HEK293 (cell line): ENCODE measurements at regions not wholly inside any gene's neighbourhood (a gene's known extent, or its start where the extent isn't known, plus 50 kb on each side); places are given as distances from the start of the nearest gene placed in this dataset.

Experiments
- CTCF ChIA-PET: fragments of 350-600 bp; formaldehyde crosslinking; extraction: SDS; loops from one replicate; lab custom pipeline; 2021; ENCODE audit warnings: antibody characterized with exemption; lab: Yijun Ruan, JAX
- POLR2A ChIA-PET: fragments of 300-600 bp; formaldehyde crosslinking; extraction: SDS; loops from one replicate; lab custom pipeline; 2020; ENCODE audit warnings: antibody characterized with exemption, inconsistent platforms; lab: Yijun Ruan, JAX
- H3K27ac ChIP-seq: fragments of 200-500 bp; sonication (Bioruptor generic); 2 replicates; pipeline ENCODE4 v1.5.1; 2014; ENCODE audit warnings: low read depth, low read length, control low read depth, inconsistent platforms; ENCODE audit errors: extremely low read depth
- H3K36me3 ChIP-seq, 2 experiments: fragments of 200-500 bp in 1 of 2; sonication (Bioruptor generic) in 1 of 2; 1 replicate in 1 of 2; 2 replicates in 1 of 2; pipeline ENCODE4 v1.5.1; 2014 to 2017; ENCODE audit warnings: inconsistent platforms in 2 of 2, low read length in 2 of 2; ENCODE audit not compliant: control insufficient read depth in 2 of 2, insufficient read depth in 1 of 2
- H3K4me1 ChIP-seq: fragments of 200-500 bp; sonication (Bioruptor generic); 2 replicates; pipeline ENCODE4 v1.5.1; 2014; ENCODE audit warnings: mild to moderate bottlenecking, low read length, inconsistent platforms; ENCODE audit not compliant: control insufficient read depth, insufficient read depth
- H3K4me3 ChIP-seq: 2 replicates; pipeline ENCODE4 v1.5.1; 2011; ENCODE audit warnings: low read depth, mild to moderate bottlenecking, control low read depth, low read length, moderate library complexity
- H3K9me3 ChIP-seq: fragments of 200-500 bp; sonication (Bioruptor generic); 2 replicates; pipeline ENCODE4 v1.5.1; 2014; ENCODE audit warnings: low read depth, low read length, inconsistent platforms; ENCODE audit not compliant: control insufficient read depth, insufficient read depth
- GLIS2 ChIP-seq: fragments of 450-650 bp; formaldehyde crosslinking; IDR thresholded peaks from 2 replicates; pipeline ENCODE4 v1.5.1; 2016; ENCODE audit warnings: missing biosample characterization, missing genetic modification characterization
- KLF10 ChIP-seq: fragments of 450-650 bp; IDR thresholded peaks from 2 replicates; pipeline ENCODE4 v1.5.1; 2018; ENCODE audit warnings: missing biosample characterization, mild to moderate bottlenecking, missing genetic modification characterization
- SP7 ChIP-seq: fragments of 450-650 bp; formaldehyde crosslinking; IDR thresholded peaks from 2 replicates; pipeline ENCODE4 v1.5.1; 2016; ENCODE audit warnings: missing biosample characterization, missing genetic modification characterization
- ZNF223 ChIP-seq: fragments of 450-650 bp; formaldehyde crosslinking; IDR thresholded peaks from 2 replicates; pipeline ENCODE4 v1.5.1; 2016; ENCODE audit warnings: missing biosample characterization, missing genetic modification characterization
- ZNF335 ChIP-seq: fragments of 450-650 bp; formaldehyde crosslinking; conservative IDR thresholded peaks from 2 replicates; pipeline ENCODE4 v1.5.1; 2016; ENCODE audit warnings: missing biosample characterization, missing genetic modification characterization
- ZNF423 ChIP-seq: fragments of 450-650 bp; formaldehyde crosslinking; IDR thresholded peaks from 2 replicates; pipeline ENCODE4 v1.5.1; 2016; ENCODE audit warnings: missing biosample characterization, missing genetic modification characterization
- ZNF530 ChIP-seq: fragments of 450-650 bp; formaldehyde crosslinking; IDR thresholded peaks from 2 replicates; pipeline ENCODE4 v1.5.1; 2016; ENCODE audit warnings: low read depth, missing biosample characterization, missing genetic modification characterization
- ZNF658 ChIP-seq: fragments of 450-650 bp; formaldehyde crosslinking; IDR thresholded peaks from 2 replicates; pipeline ENCODE4; 2016; ENCODE audit warnings: missing biosample characterization, missing genetic modification characterization
- ZNF664 ChIP-seq: fragments of 450-650 bp; formaldehyde crosslinking; IDR thresholded peaks from 2 replicates; pipeline ENCODE4 v1.5.1; 2016; ENCODE audit warnings: missing biosample characterization, missing genetic modification characterization
- ZNF670 ChIP-seq: fragments of 450-650 bp; formaldehyde crosslinking; IDR thresholded peaks from 2 replicates; pipeline ENCODE4 v1.5.1; 2016; ENCODE audit warnings: missing biosample characterization, missing genetic modification characterization, low read depth
- ZNF707 ChIP-seq: fragments of 450-650 bp; formaldehyde crosslinking; IDR thresholded peaks from 2 replicates; pipeline ENCODE4 v1.5.1; 2016; ENCODE audit warnings: missing biosample characterization, missing genetic modification characterization
- ZNF837 ChIP-seq: fragments of 450-650 bp; formaldehyde crosslinking; IDR thresholded peaks from 2 replicates; pipeline ENCODE4 v1.5.1; 2016; ENCODE audit warnings: missing biosample characterization, missing genetic modification characterization
- ZSCAN30 ChIP-seq: fragments of 450-650 bp; IDR thresholded peaks from 2 replicates; pipeline ENCODE4 v1.5.1; 2018; ENCODE audit warnings: missing biosample characterization, mild to moderate bottlenecking, missing genetic modification characterization, moderate library complexity
- TF ChIP-seq, protein P1 (sequence below): fragments of 450-650 bp; formaldehyde crosslinking; IDR thresholded peaks from 2 replicates; pipeline ENCODE4 v1.5.1; 2017; ENCODE audit warnings: missing biosample characterization, missing genetic modification characterization
- TF ChIP-seq, protein P2 (sequence below): fragments of 450-650 bp; formaldehyde crosslinking; IDR thresholded peaks from 2 replicates; pipeline ENCODE4 v1.5.1; 2016; ENCODE audit warnings: missing biosample characterization, missing genetic modification characterization
- TF ChIP-seq, protein P3 (sequence below): fragments of 450-650 bp; IDR thresholded peaks from 2 replicates; pipeline ENCODE4 v1.5.1; 2018; ENCODE audit warnings: missing biosample characterization, missing genetic modification characterization
- TF ChIP-seq, protein P4 (sequence below): fragments of 450-650 bp; formaldehyde crosslinking; IDR thresholded peaks from 2 replicates; pipeline ENCODE4 v1.5.1; 2016; ENCODE audit warnings: missing biosample characterization, missing genetic modification characterization

DNA sequence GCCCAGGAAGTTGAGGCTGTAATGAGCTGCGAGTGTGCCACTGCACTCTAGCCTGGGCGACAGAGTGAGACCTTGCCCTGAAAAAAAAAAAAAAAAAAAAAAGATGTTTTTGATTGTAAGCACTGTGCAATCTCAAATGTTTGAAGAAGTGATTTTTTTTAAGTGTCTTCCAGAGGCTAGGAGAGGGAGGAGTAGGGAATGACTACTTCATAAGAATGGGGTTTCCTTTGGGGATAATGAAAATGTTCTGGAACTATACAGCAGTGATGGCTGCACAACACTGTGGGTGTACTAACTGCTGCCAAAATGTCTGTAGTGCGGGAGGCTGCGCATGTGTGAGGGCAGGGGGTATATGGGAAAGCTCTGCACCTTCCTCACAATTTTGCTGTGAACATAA is 83.7 kb downstream of the MCFD2 start:
- TF ChIP-seq, protein P1, sequence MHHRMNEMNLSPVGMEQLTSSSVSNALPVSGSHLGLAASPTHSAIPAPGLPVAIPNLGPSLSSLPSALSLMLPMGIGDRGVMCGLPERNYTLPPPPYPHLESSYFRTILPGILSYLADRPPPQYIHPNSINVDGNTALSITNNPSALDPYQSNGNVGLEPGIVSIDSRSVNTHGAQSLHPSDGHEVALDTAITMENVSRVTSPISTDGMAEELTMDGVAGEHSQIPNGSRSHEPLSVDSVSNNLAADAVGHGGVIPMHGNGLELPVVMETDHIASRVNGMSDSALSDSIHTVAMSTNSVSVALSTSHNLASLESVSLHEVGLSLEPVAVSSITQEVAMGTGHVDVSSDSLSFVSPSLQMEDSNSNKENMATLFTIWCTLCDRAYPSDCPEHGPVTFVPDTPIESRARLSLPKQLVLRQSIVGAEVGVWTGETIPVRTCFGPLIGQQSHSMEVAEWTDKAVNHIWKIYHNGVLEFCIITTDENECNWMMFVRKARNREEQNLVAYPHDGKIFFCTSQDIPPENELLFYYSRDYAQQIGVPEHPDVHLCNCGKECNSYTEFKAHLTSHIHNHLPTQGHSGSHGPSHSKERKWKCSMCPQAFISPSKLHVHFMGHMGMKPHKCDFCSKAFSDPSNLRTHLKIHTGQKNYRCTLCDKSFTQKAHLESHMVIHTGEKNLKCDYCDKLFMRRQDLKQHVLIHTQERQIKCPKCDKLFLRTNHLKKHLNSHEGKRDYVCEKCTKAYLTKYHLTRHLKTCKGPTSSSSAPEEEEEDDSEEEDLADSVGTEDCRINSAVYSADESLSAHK (tag by site-specific recombination) = no peak
- TF ChIP-seq ZNF223 (tag by site-specific recombination) (no peak), SP7 (no peak), ZNF423 (tag by site-specific recombination) (no peak), KLF10 (tag by site-specific recombination) (no peak), ZNF664 (tag by site-specific recombination) (no peak), ZNF658 (tag by site-specific recombination) (no peak), ZNF335 (tag by site-specific recombination) (no peak), ZNF837 (tag by site-specific recombination) (no peak), ZSCAN30 (tag by site-specific recombination) (no peak), ZNF530 (no peak), GLIS2 (tag by site-specific recombination) (no peak)
- TF ChIP-seq, protein P2, sequence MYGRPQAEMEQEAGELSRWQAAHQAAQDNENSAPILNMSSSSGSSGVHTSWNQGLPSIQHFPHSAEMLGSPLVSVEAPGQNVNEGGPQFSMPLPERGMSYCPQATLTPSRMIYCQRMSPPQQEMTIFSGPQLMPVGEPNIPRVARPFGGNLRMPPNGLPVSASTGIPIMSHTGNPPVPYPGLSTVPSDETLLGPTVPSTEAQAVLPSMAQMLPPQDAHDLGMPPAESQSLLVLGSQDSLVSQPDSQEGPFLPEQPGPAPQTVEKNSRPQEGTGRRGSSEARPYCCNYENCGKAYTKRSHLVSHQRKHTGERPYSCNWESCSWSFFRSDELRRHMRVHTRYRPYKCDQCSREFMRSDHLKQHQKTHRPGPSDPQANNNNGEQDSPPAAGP (tag by site-specific recombination) = no peak
- TF ChIP-seq, protein P3, sequence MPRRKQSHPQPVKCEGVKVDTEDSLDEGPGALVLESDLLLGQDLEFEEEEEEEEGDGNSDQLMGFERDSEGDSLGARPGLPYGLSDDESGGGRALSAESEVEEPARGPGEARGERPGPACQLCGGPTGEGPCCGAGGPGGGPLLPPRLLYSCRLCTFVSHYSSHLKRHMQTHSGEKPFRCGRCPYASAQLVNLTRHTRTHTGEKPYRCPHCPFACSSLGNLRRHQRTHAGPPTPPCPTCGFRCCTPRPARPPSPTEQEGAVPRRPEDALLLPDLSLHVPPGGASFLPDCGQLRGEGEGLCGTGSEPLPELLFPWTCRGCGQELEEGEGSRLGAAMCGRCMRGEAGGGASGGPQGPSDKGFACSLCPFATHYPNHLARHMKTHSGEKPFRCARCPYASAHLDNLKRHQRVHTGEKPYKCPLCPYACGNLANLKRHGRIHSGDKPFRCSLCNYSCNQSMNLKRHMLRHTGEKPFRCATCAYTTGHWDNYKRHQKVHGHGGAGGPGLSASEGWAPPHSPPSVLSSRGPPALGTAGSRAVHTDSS (tag by site-specific recombination) = no peak
- TF ChIP-seq, protein P4, sequence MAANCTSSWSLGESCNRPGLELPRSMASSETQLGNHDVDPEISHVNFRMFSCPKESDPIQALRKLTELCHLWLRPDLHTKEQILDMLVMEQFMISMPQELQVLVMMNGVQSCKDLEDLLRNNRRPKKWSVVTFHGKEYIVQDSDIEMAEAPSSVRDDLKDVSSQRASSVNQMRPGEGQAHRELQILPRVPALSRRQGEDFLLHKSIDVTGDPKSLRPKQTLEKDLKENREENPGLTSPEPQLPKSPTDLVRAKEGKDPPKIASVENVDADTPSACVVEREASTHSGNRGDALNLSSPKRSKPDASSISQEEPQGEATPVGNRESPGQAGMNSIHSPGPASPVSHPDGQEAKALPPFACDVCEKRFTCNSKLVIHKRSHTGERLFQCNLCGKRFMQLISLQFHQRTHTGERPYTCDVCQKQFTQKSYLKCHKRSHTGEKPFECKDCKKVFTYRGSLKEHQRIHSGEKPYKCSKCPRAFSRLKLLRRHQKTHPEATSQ = no peak
- no peaks in the 10 kb centered on the region for H3K36me3 ChIP-seq
- no peak overlapping the region for H3K27ac ChIP-seq
- H3K4me3 ChIP-seq = no peak overlapping the region
- no peaks in the 10 kb centered on the region for H3K4me1 ChIP-seq
- CTCF ChIA-PET = no interaction called here
- POLR2A ChIA-PET = no interaction called here
- H3K9me3 ChIP-seq = no peaks in the 10 kb centered on the region

DNA sequence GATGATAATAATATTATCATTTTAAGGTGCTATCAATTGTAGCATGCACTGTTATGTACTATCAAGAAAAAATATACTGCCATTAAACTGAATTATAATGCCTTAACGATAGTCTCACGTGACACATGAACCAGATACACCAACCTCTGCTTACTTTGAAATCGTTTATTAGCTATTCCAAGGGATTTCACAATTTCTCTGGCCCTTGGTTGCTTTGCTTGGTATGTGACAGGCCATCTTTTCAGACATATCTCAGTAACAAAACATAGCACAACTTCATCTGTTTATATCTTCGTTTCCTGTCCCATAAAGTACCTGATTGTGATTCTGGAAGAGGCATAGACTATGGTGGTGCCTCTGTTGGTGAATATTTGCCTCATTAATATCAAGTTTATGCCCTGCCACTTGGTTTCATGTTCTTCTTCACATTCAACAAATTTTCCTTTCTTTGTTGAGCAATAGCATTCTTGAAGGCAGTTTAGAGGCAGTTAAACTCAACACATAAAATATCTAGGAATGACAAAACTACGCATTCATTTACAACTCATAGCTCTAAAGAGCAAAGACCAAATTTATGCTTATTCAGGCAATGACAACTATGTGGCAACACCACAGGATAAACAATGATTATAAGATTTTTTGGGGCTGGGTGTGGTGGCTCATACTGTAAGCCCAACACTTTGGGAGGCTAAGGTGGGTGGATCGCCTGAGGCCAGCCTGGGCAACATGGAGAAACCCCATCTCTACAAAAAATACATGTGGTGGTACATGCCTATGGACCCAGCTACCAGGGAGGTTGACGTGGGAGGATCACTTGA is 84.3 kb downstream of the MCFD2 start:
- ChIA-PET POLR2A (no interaction called here), CTCF (interaction anchor here (0.7 kb wide), 1 partner anchor 55 kb away, joined by 3 read pairs; no protein-coding TSS in a partner anchor)
- H3K36me3 ChIP-seq = no peaks in the 10 kb centered on the region
- no peak overlapping the region for H3K4me3 ChIP-seq
- no peak for TF ChIP-seq ZNF707 (tag by site-specific recombination)
- no peak for TF ChIP-seq ZNF670 (tag by site-specific recombination)
- no peaks in the 10 kb centered on the region for H3K9me3 ChIP-seq
- no peak overlapping the region for H3K27ac ChIP-seq
- H3K4me1 ChIP-seq = no peaks in the 10 kb centered on the region
